PFSK-1 (cell line): ENCODE measurements at regions not wholly inside any gene's neighbourhood (a gene's known extent, or its start where the extent isn't known, plus 50 kb on each side); places are given as distances from the start of the nearest gene placed in this dataset.

ENCODE experiments used
- FOXP2 ChIP-seq: optimal IDR thresholded peaks from 2 replicates; pipeline ENCODE3; 2011; ENCODE audit warnings: borderline replicate concordance, control low read depth, inconsistent platforms; ENCODE audit not compliant: insufficient read depth; ENCODE audit errors: extremely low read length, extremely low read depth
- POLR2AphosphoS5 ChIP-seq: IDR thresholded peaks from 2 replicates; pipeline ENCODE4 v1.6.1; 2012; ENCODE audit warnings: low read depth, mild to moderate bottlenecking, control low read depth, low read length, moderate library complexity
- SIN3A ChIP-seq: IDR thresholded peaks from 2 replicates; pipeline ENCODE4 v1.6.1; 2012; ENCODE audit warnings: mild to moderate bottlenecking, low read length, moderate library complexity, borderline replicate concordance; ENCODE audit not compliant: insufficient read depth
- TAF1 ChIP-seq: IDR thresholded peaks from 2 replicates; pipeline ENCODE4 v1.6.1; 2012; ENCODE audit warnings: low read length, control low read depth, borderline replicate concordance; ENCODE audit not compliant: insufficient read depth
- TF ChIP-seq, protein P1 (sequence below), 2 experiments: IDR thresholded peaks; 2 replicates each; pipeline versions ENCODE4 v1.6.1 to v1.8.0; 2011 to 2012; ENCODE audit warnings: low read depth in 2 of 2, low read length in 2 of 2, control low read depth in 1 of 2, inconsistent platforms in 1 of 2, mild to moderate bottlenecking in 1 of 2, moderate library complexity in 1 of 2; ENCODE audit not compliant: insufficient read depth in 1 of 2

DNA sequence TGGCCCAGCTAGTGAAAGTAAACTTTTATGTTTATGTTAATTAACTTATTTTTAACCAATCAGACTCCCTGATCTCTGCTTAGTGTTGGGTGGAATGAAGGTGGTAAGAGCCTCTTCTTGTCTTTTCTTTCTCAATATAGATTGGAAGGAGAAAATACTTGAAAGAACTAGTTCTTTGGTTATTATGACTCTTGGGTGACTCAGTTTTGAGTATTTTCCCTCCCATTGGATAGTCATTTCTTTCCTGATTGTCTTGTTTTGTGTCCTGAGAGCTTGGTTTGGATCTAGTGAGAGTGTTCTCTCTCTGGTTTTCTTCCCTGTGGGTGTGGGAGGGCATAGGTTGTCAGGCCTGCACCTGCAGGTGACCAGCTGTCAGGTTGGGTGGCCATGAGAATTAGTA, 172.0 kb upstream of the GLRA2 start:
- no peak for TF ChIP-seq POLR2AphosphoS5
- TF ChIP-seq, protein P1, sequence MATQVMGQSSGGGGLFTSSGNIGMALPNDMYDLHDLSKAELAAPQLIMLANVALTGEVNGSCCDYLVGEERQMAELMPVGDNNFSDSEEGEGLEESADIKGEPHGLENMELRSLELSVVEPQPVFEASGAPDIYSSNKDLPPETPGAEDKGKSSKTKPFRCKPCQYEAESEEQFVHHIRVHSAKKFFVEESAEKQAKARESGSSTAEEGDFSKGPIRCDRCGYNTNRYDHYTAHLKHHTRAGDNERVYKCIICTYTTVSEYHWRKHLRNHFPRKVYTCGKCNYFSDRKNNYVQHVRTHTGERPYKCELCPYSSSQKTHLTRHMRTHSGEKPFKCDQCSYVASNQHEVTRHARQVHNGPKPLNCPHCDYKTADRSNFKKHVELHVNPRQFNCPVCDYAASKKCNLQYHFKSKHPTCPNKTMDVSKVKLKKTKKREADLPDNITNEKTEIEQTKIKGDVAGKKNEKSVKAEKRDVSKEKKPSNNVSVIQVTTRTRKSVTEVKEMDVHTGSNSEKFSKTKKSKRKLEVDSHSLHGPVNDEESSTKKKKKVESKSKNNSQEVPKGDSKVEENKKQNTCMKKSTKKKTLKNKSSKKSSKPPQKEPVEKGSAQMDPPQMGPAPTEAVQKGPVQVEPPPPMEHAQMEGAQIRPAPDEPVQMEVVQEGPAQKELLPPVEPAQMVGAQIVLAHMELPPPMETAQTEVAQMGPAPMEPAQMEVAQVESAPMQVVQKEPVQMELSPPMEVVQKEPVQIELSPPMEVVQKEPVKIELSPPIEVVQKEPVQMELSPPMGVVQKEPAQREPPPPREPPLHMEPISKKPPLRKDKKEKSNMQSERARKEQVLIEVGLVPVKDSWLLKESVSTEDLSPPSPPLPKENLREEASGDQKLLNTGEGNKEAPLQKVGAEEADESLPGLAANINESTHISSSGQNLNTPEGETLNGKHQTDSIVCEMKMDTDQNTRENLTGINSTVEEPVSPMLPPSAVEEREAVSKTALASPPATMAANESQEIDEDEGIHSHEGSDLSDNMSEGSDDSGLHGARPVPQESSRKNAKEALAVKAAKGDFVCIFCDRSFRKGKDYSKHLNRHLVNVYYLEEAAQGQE (IDR thresholded peaks at IDR 0.05; ENCODE audit: insufficient read depth in 1 of 2, low read depth in 2 of 2, low read length in 2 of 2): no peak
- TF ChIP-seq TAF1: no peak
- TF ChIP-seq SIN3A: no peak
- no peak for TF ChIP-seq FOXP2

DNA sequence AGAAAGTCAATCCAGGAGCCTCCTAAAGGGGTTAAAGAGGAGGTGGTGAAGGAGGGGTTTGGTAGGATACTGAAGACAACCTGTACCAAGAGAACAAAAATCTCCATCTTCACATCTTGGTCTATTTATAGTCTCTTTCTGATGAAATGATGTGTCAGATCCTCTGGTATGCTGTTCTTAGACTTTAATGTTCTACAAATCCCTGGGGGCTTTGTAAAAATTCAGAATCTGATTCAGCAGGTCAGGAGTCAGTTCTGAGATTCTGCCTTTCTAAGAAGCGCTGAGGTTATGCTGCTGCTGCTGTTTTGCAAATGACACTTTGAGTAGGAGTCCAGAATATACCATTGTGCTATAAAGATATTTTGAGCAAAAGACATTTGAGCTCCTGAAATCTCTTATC, 172.9 kb upstream of the GLRA2 start:
- TF ChIP-seq, protein P1 (IDR thresholded peaks at IDR 0.05; ENCODE audit: insufficient read depth in 1 of 2, low read depth in 2 of 2, low read length in 2 of 2): no peak
- TF ChIP-seq SIN3A: no peak

DNA sequence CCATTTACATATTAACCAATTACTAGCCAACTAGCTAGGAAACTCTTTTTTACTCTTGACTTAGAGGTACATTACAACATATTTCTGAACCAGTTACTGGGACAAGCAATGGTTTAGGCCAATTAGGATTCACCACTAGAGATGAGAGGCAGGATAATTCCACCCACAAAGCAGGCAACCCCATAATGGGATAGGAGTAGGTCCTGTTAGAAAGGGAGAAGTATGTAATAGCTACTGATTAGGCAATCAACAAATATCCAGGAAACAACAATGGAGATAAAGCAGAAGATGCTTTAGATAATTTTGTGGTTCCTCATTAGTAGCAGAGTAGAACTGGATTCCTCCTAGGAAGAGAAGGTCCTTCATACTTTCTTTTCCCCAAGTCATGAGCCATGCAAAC, 173.8 kb upstream of the GLRA2 start:
- TF ChIP-seq TAF1: no peak

DNA sequence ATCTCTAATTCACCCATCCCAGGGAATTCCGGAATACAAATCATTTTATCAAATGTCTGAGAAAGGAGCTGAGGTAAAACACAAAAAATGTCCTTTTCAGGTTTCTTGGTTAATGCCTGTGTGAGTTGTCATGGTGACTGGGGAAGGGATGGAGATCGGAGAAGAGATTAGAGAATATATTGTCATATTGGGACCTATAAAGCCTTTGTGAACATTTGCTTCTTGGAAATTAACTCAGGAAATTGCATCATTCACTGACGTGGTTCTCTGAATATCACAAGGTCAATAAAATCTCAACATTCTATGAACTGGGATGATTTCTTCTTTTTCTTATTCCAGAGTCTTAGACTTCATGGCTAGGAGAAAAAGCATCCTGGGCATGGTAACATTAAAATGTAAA, 174.8 kb upstream of the GLRA2 start:
- TF ChIP-seq, protein P1 (IDR thresholded peaks at IDR 0.05; ENCODE audit: insufficient read depth in 1 of 2, low read depth in 2 of 2, low read length in 2 of 2): no peak
- TF ChIP-seq TAF1 (no peak), POLR2AphosphoS5 (no peak), FOXP2 (no peak), SIN3A (no peak)

DNA sequence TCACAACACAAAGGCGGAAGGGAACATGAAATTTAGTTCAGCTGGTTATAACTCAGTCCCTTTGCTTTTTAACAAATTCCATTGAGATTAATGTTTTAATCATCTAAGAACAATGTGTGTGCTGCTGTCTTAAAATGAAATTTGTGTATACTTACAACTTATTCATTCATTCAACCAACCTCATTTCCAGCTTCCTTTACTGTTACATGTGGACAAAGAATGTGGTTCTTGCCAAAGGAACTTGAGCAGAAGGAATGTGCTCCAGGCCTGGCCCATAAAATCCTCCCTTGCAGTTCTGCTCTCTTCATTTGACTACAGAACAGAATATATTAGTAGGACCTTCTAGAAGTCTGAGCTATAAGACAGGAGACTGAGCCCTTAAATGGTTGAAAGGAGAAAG, 176.8 kb upstream of the GLRA2 start:
- TF ChIP-seq FOXP2: no peak
- no peak for TF ChIP-seq SIN3A
- no peak for TF ChIP-seq TAF1
- TF ChIP-seq POLR2AphosphoS5: no peak
- TF ChIP-seq, protein P1 (IDR thresholded peaks at IDR 0.05; ENCODE audit: insufficient read depth in 1 of 2, low read depth in 2 of 2, low read length in 2 of 2): no peak
